GM21360 (cell line): ENCODE measurements at regions not wholly inside any gene's neighbourhood (a gene's known extent, or its start where the extent isn't known, plus 50 kb on each side); places are given as distances from the start of the nearest gene placed in this dataset.

Source experiments
- ATAC-seq: cut with Tn5 transposase; IDR thresholded peaks from one replicate; pipeline ENCODE4 v1.9.1; 2021; ENCODE audit warnings: mild to moderate bottlenecking, moderate library complexity; ENCODE audit not compliant: unreplicated experiment

DNA sequence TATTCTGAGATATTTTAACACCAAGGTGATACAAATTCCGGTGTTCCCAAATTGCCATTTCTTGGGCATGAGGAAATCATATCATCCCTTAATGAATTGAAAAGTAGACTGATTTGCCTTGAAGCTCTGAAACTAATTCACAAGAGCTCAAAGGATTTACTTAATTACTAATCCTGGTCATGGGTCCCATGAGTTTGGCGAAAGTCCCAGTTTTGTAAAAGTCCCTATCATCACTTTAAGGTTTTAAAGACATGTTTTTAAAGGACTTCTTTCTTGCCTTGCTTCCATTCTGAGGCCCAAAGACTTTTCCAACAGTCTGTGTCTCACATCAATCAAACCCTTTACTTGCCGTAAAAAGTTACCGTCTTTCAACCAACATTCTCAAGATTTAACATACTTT lies 377.9 kb downstream of the DNAJB9 start:
- ATAC-seq: no peak

DNA sequence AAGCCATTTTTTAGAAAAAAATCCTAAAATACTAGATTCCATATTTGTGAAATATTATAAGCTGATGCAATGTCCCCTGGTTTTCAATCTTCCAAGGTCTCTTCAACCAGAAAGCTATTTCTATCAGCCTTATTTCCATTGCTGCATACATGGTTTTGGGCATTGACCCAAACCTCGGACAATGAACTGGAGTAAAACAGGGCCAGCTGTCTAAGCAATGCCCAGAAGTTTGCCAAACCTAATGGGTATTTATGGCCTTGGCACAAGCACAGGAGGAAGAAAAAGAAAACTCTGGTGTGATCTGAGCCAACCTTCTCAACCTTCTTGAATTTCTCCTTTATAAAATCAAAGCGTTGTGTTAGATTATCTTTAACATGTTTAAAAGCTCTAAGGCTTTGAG lies 402.3 kb downstream of the DNAJB9 start:
- no peak for ATAC-seq

DNA sequence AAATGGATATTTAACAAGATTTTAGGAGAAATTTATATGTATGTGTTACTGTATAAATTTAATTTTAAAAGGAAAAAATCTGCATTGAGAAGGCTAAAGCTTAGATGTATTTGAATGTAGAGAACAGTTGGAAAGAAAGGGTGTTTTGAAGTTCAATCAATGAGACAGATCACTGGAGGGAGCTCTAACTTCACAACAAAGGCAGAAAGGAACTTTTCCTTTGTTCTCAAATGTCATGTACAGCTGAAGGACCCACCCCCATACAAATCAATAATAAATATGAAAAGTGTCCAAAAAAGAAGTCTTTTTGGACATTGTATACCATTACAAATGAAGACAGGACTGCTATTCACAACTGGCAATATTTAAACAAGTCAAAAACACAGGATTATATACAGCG lies 403.4 kb downstream of the DNAJB9 start:
- ATAC-seq: no peak

DNA sequence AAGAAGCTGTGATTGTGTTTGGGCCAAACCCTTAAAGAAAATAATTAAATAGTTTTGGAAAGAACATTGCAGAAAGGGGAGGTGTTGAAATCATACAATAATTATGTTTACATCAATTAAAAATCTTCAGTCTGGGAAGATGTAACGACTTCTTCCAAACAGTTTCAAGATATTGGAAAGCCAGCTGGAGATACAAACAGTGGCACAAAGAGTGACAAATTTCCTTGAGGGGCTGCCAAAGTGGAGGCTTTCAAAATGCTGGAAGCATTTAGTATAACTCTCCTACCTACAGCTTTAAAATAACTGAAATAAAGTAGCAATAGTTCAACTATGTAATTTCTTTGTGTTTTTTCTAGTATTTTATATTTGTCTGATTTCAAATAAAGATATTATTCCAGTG lies 405.0 kb downstream of the DNAJB9 start:
- ATAC-seq: no peak

DNA sequence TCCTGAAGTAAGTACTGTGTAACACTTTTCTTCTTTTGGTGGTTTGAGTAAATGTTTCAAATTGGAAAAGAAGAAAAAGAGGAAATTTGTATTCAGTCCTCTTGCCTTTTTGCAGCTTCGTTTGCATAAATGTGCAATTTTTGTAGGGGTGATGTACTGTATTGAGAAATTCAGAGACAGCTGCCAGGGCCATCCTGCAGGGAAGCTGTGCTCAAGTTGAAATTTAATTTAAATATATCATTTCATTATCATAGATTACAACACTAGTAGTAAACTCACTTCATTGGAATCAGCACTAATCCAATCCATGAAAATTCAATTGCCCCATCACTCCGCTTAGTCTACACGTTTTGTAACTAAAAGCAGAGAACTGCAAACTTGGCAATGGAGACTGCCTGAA lies 415.4 kb downstream of the DNAJB9 start:
- ATAC-seq: no peak

DNA sequence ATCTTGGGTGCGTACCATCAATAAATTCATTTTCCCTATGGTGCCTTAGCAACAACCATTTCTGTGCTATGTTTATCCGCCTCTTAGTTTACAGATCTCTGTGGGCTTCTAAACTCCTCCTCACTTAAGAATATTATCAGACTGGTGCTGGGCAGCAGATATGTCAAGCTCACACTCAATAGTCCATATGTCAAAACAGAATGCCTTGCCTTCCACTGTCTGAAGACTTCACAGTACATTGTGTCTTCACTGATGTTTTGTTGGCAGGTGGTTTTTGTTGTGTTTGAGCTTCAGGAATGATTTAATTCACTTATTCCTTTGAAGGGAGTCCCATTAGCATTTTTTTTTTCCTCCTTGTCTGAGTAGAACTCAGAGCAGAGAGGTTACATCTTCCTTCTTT lies 419.6 kb downstream of the DNAJB9 start:
- ATAC-seq: no peak

DNA sequence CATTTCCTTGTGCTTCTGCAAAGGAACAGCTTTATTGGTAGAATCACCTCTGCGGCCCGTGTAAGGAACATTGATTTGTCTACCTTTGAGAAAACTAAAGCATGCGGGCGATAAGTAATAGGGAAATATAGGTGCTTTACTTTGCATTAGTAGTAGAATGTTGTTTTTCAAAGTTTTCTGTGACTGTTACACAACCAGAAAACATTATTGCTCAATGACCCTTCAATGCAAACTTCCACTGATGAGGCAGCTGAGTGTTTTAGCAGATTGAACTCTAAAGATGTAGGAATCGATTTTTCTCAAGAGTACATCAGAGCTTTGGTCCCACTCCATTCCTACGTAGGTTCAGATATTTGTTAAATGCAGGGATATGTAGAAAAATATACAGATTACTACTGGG lies 427.8 kb downstream of the DNAJB9 start:
- ATAC-seq: no peak

DNA sequence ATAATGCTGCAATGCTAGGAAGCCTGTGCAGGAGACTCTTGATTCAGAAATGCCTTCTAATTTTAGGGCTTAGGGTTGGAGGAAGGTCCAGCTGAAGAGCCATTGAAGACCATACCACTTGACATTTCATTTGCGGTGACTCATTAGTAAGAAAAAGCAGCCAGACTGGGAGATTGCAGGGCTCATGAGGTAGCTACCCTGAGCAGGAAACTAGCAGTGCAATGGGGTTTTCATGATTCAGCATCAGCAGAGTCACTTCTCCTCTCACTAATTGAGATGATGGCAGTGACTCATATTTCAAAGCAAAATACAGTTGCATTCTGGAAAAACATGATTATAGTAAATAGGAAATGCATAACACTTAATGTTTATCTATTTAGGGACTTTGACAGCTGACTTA lies 434.1 kb downstream of the DNAJB9 start:
- ATAC-seq: no peak

DNA sequence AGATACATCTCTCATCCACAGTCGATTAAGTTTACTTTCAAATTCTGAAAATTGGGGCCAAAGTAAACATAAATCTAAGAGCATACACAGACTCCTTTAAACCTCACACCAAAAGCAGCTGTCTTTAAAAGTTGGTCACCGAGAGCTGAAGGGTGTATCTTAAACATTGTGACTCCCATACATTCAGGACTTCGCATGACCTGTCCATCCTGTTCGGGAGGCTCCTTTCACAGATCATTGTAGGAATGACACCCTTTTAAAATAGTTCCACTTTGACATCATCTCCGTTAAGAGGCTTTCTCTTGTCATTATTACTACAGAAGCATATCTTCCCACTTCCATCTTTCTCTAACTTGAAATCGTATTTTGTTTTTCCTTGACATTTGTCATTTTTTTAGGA lies 440.0 kb downstream of the DNAJB9 start:
- ATAC-seq: no peak

DNA sequence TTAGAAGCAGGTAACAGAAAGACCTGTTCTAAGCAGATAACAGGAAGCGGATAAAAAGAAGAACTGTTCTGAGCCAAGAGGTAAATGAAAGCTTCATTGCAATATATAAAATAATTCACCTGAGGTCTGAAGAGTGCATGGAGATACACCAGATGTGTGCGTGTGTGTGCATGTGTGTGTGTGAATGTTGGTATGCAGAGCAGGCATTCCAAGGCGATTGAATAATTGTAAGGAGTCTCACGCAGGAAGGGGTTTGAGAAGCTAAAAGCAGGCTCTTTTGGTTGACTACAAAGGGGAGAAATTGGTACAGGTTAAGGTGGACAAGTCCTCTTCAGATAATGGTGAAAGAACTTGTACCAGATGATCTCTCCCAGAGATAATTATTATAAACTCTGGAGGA lies 450.6 kb downstream of the DNAJB9 start:
- no peak for ATAC-seq

DNA sequence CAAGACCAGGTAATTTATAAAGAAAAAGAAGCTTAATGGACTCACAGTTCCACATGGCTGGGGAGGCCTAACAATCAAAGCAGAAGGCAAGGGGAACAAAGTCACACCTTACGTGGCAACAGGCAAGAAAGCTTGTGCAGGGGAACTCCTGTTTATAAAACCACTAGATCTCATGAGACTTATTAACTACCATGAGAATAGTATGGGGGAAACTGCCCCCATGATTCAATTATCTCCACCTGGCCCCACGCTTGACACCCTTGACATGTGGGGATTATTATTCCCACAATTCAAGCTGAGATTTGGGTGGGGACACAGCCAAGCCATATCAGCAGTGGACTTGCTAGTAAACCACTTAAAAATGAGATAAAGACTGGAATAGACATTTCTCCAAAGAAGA lies 451.7 kb downstream of the DNAJB9 start:
- no peak for ATAC-seq

DNA sequence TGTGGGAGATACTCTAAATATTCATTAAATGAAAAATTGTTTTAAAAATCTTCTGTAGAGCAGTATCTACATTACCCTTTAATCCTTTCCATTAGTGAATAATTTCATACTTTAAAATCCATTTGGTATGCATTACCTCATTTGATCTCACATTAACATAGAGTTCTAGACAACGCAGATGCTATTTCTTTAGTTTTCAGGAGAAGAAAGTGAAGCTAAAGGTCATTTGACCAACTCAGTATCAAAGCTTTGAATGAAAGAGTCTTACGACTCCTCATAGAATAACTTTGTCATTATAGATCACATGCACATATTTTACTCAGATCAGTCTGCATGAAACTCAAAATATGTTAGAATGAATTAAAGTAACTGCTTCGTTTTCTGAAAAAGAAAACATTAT lies 460.2 kb downstream of the DNAJB9 start:
- ATAC-seq: no peak

DNA sequence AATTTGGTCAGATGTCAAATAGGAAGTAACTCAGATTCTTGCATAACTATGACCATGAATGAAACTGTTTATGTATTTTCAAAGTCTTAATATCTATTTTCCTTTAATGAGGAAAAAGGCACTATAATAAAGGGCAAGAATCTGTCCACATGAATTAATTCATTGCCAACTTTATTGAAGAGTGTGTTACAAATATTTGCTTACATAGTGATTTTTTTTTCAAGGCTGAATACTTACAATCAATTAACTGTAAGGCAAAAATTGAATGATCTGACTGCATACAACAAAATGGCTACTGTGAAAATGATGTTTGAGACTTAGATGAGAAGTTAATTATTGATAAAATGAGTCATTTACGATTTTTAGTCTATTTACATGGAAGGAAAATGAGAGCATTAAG lies 475.0 kb downstream of the DNAJB9 start:
- no peak for ATAC-seq

DNA sequence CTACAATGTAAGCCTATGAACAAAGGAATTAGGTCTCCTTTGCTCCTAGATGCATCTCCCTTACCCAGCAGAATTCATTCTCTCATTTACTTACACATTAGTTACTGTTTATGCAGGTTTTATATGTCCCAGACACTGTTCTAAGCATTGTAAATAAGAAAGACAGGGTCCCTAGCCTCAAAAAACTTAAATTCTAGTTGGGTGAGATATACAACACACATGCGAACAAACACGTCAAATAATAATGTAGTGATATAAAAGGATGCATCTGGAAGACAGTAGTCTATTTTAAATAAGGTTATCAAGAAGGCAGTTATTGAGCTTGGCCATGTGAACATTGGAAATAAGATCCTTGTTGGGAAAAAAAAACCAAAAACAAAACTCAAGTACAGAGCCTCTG lies 479.7 kb downstream of the DNAJB9 start:
- ATAC-seq: no peak

DNA sequence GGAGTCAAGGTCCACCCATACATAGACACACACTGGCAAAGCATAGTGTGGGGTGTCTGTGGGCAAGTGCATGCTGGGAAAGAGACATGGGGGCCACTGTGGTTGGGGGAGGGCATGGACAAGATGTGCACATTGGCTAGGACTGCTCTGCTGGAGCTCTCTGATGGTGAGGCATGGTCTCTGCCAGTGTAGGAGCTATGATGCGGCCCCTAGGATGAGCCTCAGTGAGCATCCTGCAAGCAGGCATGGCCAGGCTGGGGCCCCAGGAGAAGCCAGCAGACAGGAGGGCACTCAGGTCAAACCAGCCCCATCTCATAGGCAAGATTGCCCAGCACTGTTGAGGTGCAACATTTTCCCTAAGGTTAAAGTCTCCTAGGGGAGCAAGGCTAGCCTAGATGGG lies 489.4 kb downstream of the DNAJB9 start:
- no peak for ATAC-seq

DNA sequence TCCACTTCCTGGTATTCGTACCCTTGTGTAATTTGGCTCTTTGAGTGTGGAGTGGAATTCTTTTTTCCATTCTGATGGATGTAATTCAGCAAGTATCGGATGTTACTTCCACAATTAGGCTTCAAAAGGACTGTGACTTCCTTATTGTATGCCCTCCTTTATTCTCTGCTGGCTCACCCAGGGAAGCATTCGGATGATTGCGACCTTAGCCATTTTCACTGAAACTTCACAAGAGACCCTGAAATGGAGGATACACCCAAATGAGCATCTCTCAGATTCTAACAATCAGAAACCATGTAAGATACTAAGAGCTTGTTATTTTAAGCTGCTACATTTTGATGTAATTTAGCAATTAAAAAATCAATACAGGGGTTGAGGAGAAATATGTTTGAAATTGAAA lies 493.1 kb downstream of the DNAJB9 start:
- no peak for ATAC-seq

DNA sequence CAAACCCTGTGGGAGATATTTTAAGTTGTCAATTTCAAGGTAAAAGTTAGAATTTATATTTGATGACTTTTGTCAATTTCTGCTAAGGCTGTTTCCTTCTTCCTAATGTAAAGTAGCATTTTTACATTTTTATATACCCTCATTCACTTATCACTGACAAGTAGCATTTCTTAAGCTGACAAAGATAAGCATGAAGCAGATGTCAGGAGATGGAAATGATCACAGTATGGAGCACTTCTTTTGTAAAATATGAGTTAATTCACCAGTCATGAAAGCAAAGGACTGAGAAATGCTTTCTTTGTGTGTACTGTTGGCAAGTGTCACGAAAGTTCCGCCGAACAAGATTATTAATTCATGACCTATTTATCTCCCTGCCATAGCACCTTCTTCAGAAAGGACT lies 503.9 kb downstream of the DNAJB9 start:
- no peak for ATAC-seq

DNA sequence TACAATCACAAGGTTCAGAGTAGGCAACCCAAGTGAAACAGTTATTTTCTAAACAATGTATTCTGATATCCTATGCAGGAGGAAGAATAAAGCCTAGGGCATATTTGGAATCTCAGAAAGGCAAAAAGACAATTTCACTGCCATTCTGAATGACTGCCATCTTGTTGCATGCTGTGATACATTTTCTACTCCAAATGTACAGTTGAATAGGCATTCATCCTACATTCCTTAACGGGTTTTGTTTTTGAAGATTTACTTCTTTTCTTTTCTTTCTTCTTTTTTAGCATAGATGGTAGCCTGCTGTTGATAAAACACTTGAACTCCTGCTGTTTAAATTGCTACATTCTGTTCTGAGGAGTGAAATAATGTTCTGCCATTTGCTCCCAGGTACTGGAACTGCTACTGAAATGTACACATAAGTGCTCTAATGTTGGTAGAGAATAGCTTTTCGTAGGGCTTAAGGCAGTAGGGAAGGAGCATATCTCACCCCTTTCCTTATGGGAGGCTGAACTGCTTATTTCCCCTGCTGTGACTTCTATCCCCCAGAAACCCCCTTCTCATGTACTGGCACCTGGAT lies 506.8 kb downstream of the DNAJB9 start:
- ATAC-seq: no peak

DNA sequence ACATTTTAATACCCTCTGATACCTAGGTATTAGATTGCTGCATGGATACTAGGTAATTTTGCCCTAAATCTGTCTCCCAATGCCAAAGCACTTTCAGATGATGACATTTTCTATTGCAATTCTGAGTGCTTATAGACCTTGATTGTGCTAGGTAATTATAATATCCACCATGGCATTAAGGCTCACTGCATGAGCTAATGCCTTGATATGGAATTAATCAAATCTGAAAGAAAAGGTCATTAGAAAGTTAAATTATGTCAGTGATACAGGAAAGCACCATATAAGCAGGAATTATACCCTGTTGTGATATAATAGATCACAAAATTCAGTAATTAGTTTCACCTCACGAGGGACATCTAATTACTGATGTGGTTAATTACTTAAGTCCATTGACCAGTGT lies 521.4 kb downstream of the DNAJB9 start:
- no peak for ATAC-seq

DNA sequence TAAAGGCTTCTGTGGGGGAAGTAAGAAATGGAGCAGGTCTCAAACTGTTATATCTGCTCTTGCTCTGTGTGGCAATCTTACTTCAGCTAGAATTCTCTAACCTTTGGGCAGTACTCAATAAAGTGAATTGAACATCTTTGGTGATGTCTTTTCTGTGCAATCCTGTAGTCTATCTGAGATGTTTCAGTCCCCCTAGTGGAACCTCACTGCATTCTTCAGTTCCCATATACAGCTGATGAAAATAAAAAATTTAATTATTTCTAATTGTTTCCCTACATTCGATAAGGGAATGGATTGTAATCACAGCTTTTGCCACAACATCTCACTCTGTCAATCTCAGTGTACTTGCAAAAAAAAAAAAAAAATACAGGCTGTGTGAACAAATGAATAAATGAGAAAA lies 522.6 kb downstream of the DNAJB9 start:
- no peak for ATAC-seq

DNA sequence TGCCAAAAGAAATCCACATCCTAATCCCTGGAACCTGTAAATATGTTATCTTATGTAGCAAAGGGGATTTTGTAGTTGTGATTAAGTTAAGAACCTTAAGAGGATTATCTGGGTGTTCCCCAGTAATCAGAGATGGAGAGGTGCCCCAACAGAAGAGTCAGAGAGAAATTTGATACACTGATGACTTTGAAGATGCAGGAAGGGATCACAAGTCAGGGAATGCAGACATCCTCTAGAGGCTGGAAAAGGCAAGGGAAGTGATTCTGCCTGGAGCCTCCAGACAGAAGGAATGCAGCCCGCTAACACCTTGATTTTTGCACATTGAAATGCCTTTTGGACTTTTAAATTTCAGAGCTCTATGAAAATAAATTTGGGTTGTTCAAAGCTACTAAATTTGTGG lies 531.7 kb downstream of the DNAJB9 start:
- no peak for ATAC-seq

DNA sequence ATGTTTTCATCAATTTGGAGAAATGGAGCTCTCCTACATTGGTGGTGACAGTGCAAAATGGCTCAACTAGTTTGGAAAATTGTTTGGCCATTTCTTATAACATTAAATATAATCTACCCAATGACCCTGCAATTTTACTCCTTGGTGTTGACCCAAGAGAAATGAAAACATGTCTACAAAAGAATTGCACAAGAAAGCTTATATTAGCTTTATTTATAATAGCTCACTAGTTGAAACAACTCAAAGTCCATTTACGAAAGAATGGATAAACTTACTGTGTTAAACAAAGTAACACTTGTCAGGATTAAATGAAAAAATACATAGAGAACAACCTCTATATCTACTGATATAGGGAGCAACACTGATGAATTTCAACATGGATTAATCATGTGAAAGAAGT lies 539.9 kb downstream of the DNAJB9 start:
- ATAC-seq: no peak

DNA sequence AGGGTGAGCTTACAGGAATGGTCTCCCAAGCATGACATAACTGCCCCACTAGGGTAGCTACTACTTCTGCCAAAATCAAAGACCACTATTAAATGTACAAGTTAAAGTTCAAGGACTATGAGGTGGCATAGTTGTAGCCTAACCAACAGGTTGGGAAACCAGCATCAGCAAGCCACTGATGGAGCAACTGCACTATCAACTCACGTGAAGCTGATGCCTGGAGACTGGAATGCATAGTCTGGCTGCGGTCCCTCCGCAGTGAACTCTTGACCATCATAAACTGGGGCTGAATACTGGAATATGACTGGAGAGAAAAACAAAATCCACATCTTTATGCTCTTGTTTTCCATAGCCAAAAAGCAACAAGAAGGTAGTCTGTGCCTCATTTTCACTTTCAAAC lies 541.4 kb downstream of the DNAJB9 start:
- ATAC-seq: no peak
